ENCODE measurements at regions not wholly inside any gene's neighbourhood (a gene's known extent, or its start where the extent isn't known, plus 50 kb on each side); places are given as distances from the start of the nearest gene placed in this dataset.

GRCh38 chr16:54444851-54445458 lies 158.4 kb upstream of the IRX3 start:
- no peak for DNase-seq (ENCODE audit: low read depth)

GRCh38 chr16:54443839-54444238 lies 157.3 kb upstream of the IRX3 start:
- no peak for DNase-seq (ENCODE audit: low read depth)

- no peak for DNase-seq (ENCODE audit: low read depth)
These were observed 156.8 kb upstream of the IRX3 start for GRCh38 chr16:54443352-54443751.

GRCh38 chr16:54442864-54443263 lies 156.3 kb upstream of the IRX3 start:
- no peak for DNase-seq (ENCODE audit: low read depth)

GRCh38 chr16:54438469-54438868 lies 151.9 kb upstream of the IRX3 start:
- no peak for DNase-seq (ENCODE audit: low read depth)

GRCh38 chr16:54437921-54438320 lies 151.3 kb upstream of the IRX3 start:
- DNase-seq (ENCODE audit: low read depth): no peak

GRCh38 chr16:54437401-54437800 lies 150.8 kb upstream of the IRX3 start:
- DNase-seq (ENCODE audit: low read depth): no peak

GRCh38 chr16:54436346-54436745 lies 149.8 kb upstream of the IRX3 start:
- DNase-seq (ENCODE audit: low read depth): no peak

GRCh38 chr16:54434859-54435258 lies 148.3 kb upstream of the IRX3 start:
- no peak for DNase-seq (ENCODE audit: low read depth)

GRCh38 chr16:54432897-54433229 lies 146.3 kb upstream of the IRX3 start:
- no peak for DNase-seq (ENCODE audit: low read depth)

- peak; percentile 9 for DNase-seq (ENCODE audit: low read depth)
These were observed 145.7 kb upstream of the IRX3 start for GRCh38 chr16:54431997-54432896.

GRCh38 chr16:54431041-54431996 lies 144.7 kb upstream of the IRX3 start:
- no peak for DNase-seq (ENCODE audit: low read depth)

- DNase-seq (ENCODE audit: low read depth): no peak
These were observed 144.0 kb upstream of the IRX3 start for GRCh38 chr16:54430491-54431030.

GRCh38 chr16:54429029-54429428 lies 142.4 kb upstream of the IRX3 start:
- DNase-seq (ENCODE audit: low read depth): no peak

GRCh38 chr16:54426553-54426849 lies 139.9 kb upstream of the IRX3 start:
- no peak for DNase-seq (ENCODE audit: low read depth)

- DNase-seq (ENCODE audit: low read depth): no peak
These were observed 139.3 kb upstream of the IRX3 start for GRCh38 chr16:54425681-54426552.

GRCh38 chr16:54425068-54425467 lies 138.5 kb upstream of the IRX3 start:
- no peak for DNase-seq (ENCODE audit: low read depth)

GRCh38 chr16:54424043-54424451 lies 137.5 kb upstream of the IRX3 start:
- no peak for DNase-seq (ENCODE audit: low read depth)

GRCh38 chr16:54422569-54422978 lies 136.0 kb upstream of the IRX3 start:
- no peak for DNase-seq (ENCODE audit: low read depth)

GRCh38 chr16:54422159-54422558 lies 135.6 kb upstream of the IRX3 start:
- no peak for DNase-seq (ENCODE audit: low read depth)

GRCh38 chr16:54421220-54421619 lies 134.6 kb upstream of the IRX3 start:
- DNase-seq (ENCODE audit: low read depth): no peak
